GM12878 (cell line): ENCODE measurements at regions not wholly inside any gene's neighbourhood (a gene's known extent, or its start where the extent isn't known, plus 50 kb on each side); places are given as distances from the start of the nearest gene placed in this dataset.

Experiments used
- ATAC-seq: fragments of 200-7000 bp; cut with Tn5 transposase; 3 replicates; pipeline ENCODE4 v1.9.1; 2020; ENCODE audit warnings: mild to moderate bottlenecking, moderate library complexity
- BruUV-seq: library from RNA; stranded (reverse); fragments of 400-500 nt; replicated peaks from 2 replicates; lab custom pipeline; 2021; lab: Mats Ljungman, UMichigan
- CTCF ChIA-PET: fragments of 300-600 bp; sonication (Branson Sonifier 250); formaldehyde crosslinking; extraction: SDS; loops from one replicate; lab custom pipeline; 2021; ENCODE audit warnings: inconsistent platforms; lab: Yijun Ruan, JAX
- POLR2A ChIA-PET: fragments of 350-600 bp; formaldehyde crosslinking; extraction: SDS; loops from one replicate; lab custom pipeline; 2021; ENCODE audit warnings: inconsistent platforms; lab: Charles Lee
- RAD21 ChIA-PET: fragments of 300-600 bp; sonication (Branson Sonifier 250); formaldehyde crosslinking; loops from one replicate; lab custom pipeline; 2023; ENCODE audit warnings: antibody characterized with exemption; ENCODE audit not compliant: unreplicated experiment; lab: Charles Lee
- SMC1A ChIA-PET: fragments of 300-600 bp; sonication (Branson Sonifier 250); formaldehyde crosslinking; loops from one replicate; lab custom pipeline; 2023; ENCODE audit not compliant: unreplicated experiment, uncharacterized antibody; lab: Charles Lee
- DNase-seq: peaks from one replicate; pipeline ENCODE4 v3.0.0-alpha.2; 2011; ENCODE audit warnings: low read depth, low spot score
- FAIRE-seq: peaks from 3 replicates; lab custom pipeline; 2011; peaks lifted over from hg19 to GRCh38; lab: Jason Lieb, UNC
- H2AFZ ChIP-seq: 2 replicates; pipeline ENCODE4 v1.6.0; 2011; ENCODE audit warnings: low read depth, low read length, control low read depth; ENCODE audit not compliant: control insufficient read depth
- H3K27ac ChIP-seq: 2 replicates; pipeline ENCODE4 v1.5.1; 2011; ENCODE audit warnings: control low read depth; ENCODE audit not compliant: control insufficient read depth, insufficient read depth
- H3K27me3 ChIP-seq, 2 experiments: replicated peaks in 1 of 2; 2 replicates each; pipeline versions ENCODE4 v1.6.0 to v1.6.1; 2011; ENCODE audit warnings: low read length in 1 of 2; ENCODE audit not compliant: control insufficient read depth in 2 of 2, insufficient read depth in 2 of 2
- H3K36me3 ChIP-seq, 2 experiments: 2 replicates each; pipeline ENCODE4 v1.5.1; 2011; ENCODE audit warnings: low read length in 1 of 2; ENCODE audit not compliant: control insufficient read depth in 2 of 2, insufficient read depth in 2 of 2
- H3K4me1 ChIP-seq: 2 replicates; pipeline ENCODE4 v1.6.1; 2011; ENCODE audit warnings: mild to moderate bottlenecking, low read length, moderate library complexity, mixed read lengths; ENCODE audit not compliant: control insufficient read depth, insufficient read depth
- H3K4me2 ChIP-seq: 2 replicates; pipeline ENCODE4 v1.6.0; 2011; ENCODE audit warnings: control low read depth; ENCODE audit not compliant: control insufficient read depth, insufficient read depth
- H3K4me3 ChIP-seq: fragments of 200-600 bp; sonication (generic); 2 replicates; pipeline ENCODE4 v1.5.1; 2016
- H3K79me2 ChIP-seq: 2 replicates; pipeline ENCODE4 v1.6.0; 2011; ENCODE audit warnings: low read length; ENCODE audit not compliant: control insufficient read depth, insufficient read depth
- H3K9ac ChIP-seq: 2 replicates; pipeline ENCODE4 v1.8.0; 2011; ENCODE audit warnings: low read length, control low read depth, mixed read lengths; ENCODE audit not compliant: control insufficient read depth, insufficient read depth
- H3K9me3 ChIP-seq: replicated peaks from 3 replicates; pipeline ENCODE4 v1.5.1; 2011; ENCODE audit warnings: mild to moderate bottlenecking, low read length; ENCODE audit not compliant: control insufficient read depth, insufficient read depth
- H4K20me1 ChIP-seq: 2 replicates; pipeline ENCODE4 v1.6.0; 2011; ENCODE audit not compliant: control insufficient read depth, insufficient read depth
- BHLHE40 ChIP-seq, 2 experiments: fragments of 450-650 bp in 1 of 2; IDR thresholded peaks; 2 replicates each; pipeline ENCODE4 v1.6.1; 2011 to 2017; ENCODE audit warnings: low read depth in 2 of 2, borderline replicate concordance in 1 of 2, improper control_type of control experiment in 1 of 2, low read length in 1 of 2, mild to moderate bottlenecking in 1 of 2
- CREM ChIP-seq: IDR thresholded peaks from 2 replicates; pipeline ENCODE4 v1.6.1; 2014; ENCODE audit warnings: antibody characterized with exemption, low read depth
- EP300 ChIP-seq, 2 experiments: fragments of 150-350 bp in 1 of 2; IDR thresholded peaks; 2 replicates each; pipeline ENCODE4 v1.6.1; 2011 to 2012; ENCODE audit warnings: low read depth in 2 of 2, low read length in 2 of 2, borderline replicate concordance in 1 of 2, improper control_type of control experiment in 1 of 2, inconsistent platforms in 1 of 2; ENCODE audit not compliant: control insufficient read depth in 1 of 2
- EZH2 ChIP-seq: IDR thresholded peaks from 2 replicates; pipeline ENCODE4 v1.6.1; 2012; ENCODE audit warnings: low read depth, mild to moderate bottlenecking, control low read depth, inconsistent platforms, low read length, borderline replicate concordance; ENCODE audit not compliant: control insufficient read depth
- IKZF2 ChIP-seq, 2 experiments: fragments of 450-650 bp; IDR thresholded peaks; 2 replicates each; pipeline ENCODE4 v1.6.1; 2017; ENCODE audit warnings: mild to moderate bottlenecking in 2 of 2, moderate library complexity in 2 of 2
- NFYA ChIP-seq: IDR thresholded peaks from 2 replicates; pipeline ENCODE4 v1.6.1; 2011; ENCODE audit warnings: low read depth, mild to moderate bottlenecking, low read length, improper control_type of control experiment, borderline replicate concordance
- NR2F1 ChIP-seq: fragments of 450-650 bp; conservative IDR thresholded peaks from 2 replicates; pipeline ENCODE4 v1.6.1; 2017; ENCODE audit warnings: mild to moderate bottlenecking
- POLR2A ChIP-seq: IDR thresholded peaks from 2 replicates; pipeline ENCODE4 v1.6.1; 2011; ENCODE audit warnings: low read depth, mild to moderate bottlenecking, low read length
- TARDBP ChIP-seq: IDR thresholded peaks from 2 replicates; pipeline ENCODE4 v1.6.1; 2016; ENCODE audit warnings: borderline replicate concordance
- YY1 ChIP-seq: IDR thresholded peaks from 2 replicates; pipeline ENCODE4 v1.6.1; 2011; ENCODE audit warnings: low read depth, mild to moderate bottlenecking, low read length
- ZNF24 ChIP-seq: fragments of 450-650 bp; IDR thresholded peaks from 2 replicates; pipeline ENCODE4 v1.6.1; 2017; ENCODE audit warnings: antibody characterized with exemption, mild to moderate bottlenecking
- WGBS: methylation state at CpG from one replicate; pipeline ENCODE4 v1.1.6; 2016; ENCODE audit warnings: low lambda C conversion rate; ENCODE audit not compliant: insufficient replicate concordance, insufficient coverage; ENCODE audit errors: missing lambda C conversion rate; 5-methylcytosine and 5-hydroxymethylcytosine counted together
- in situ Hi-C: fragments of 300-500 bp; cut with MboI; formaldehyde crosslinking; loops from 9 replicates; pipeline ENCODE4 v1.14.3; 2018; ENCODE audit warnings: mixed read lengths
- intact Hi-C: fragments of 100-400 bp; cut with micrococcal nuclease; formaldehyde crosslinking; loops from one replicate; pipeline ENCODE4 v1.14.2; 2022; ENCODE audit not compliant: unreplicated experiment
- TF ChIP-seq, protein P1 (sequence below): IDR thresholded peaks from 2 replicates; pipeline ENCODE4 v1.6.1; 2012; ENCODE audit warnings: mild to moderate bottlenecking, low read depth, low read length
- TF ChIP-seq, protein P2 (sequence below): fragments of 450-650 bp; IDR thresholded peaks from 2 replicates; pipeline ENCODE4 v1.6.1; 2017; ENCODE audit warnings: mild to moderate bottlenecking, moderate library complexity

DNA sequence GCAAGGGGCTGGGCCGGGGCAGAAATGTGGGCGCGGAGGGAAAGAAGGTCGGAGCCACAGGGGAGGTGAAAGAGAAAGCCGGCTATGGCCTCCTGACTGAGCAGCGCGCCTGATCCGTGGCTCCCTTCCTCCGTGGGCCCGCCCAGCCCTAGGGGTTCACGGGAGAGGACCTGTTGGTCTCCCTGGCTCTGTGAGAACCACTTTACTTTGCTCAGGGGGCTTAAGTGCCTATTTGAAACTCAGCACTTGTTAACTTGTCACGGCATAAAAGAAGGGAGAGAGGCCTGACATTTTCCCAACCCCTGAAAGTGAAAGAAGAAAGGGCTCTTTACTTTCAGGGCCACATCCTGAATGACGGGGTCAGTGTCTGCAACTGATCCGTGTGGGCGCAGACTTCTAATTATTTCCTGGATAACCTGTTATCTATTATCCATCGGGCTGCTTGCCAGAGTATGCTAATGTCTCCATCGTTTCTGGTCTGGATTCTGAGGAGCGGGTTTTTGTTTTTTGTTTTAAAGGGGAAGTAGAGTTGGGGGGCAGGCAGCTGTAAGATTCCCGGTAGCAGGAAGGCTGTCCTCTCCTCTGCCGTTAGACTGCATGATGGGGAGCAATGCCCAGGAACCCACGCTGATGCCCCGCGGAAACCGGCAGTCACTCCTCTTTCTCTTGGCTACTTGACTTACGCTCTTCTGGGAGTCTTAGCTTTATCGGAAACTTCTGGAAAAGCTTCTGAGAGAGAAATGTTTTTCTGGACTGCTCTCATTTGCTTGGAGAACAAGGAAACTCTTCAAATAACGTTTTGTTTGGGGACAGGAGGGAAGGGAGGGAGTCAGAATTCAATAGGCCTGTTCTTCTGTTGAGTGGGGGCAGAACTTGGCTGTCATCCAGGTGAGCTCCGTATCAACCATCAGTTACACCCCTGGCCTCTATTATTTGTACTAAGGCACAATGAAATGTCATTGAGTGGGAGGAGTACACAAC lies 127.7 kb upstream of the MAX start:
- no TSS peak for BruUV-seq
- Histone ChIP-seq H3K4me2 (peak overlapping the region; percentile 51), H3K36me3 (no peaks in the 10 kb centered on the region; a peak in 1 of 4 replicates), H4K20me1 (no peaks in the 10 kb centered on the region), H2AFZ (peak overlapping the region; percentile 59), H3K79me2 (no peaks in the 10 kb centered on the region), H3K9ac (peak overlapping the region; percentile 62), H3K9me3 (no peaks in the 10 kb centered on the region; the same call in 2 of the 3 replicates), H3K4me3 (0 out of 2 replicates have a peak overlapping the region, but pooled peaks have one; percentile 26), H3K4me1 (peaks cover 41% of the 10 kb centered on the region), H3K27ac (peak overlapping the region; percentile 64), H3K27me3 (no peaks in the 10 kb centered on the region)
- ChIA-PET SMC1A (interaction anchor here (1.0 to 8.2 kb wide), 14 partner anchors 9 to 595 kb away, joined by 3 to 50 read pairs (median 6); no protein-coding TSS in a partner anchor), POLR2A (interaction anchor here (0.9 to 1.2 kb wide), 3 partner anchors 54 to 125 kb away, joined by 3 read pairs; no protein-coding TSS in a partner anchor), RAD21 (interaction anchor here (2.0 to 6.2 kb wide), 3 partner anchors 24 to 185 kb away, joined by 4 to 30 read pairs (median 7); no protein-coding TSS in a partner anchor), CTCF (interaction anchor here (0.9 to 14.4 kb wide), 8 partner anchors 10 to 594 kb away, joined by 3 to 136 read pairs (median 5); partner anchors contain the start of gene FUT8)
- in situ Hi-C loops (loop anchor here (10.0 kb wide), 1 partner anchor 595 kb away; no protein-coding TSS in a partner anchor), intact Hi-C loops (loop anchor here (2.0 to 10.0 kb wide), 3 partner anchors 57 to 375 kb away; no protein-coding TSS in a partner anchor)
- WGBS = 25% methylated on average over 28 of the region's 28 CpGs
- peak; percentile 60 for ATAC-seq
- no peak for DNase-seq
- no peak for FAIRE-seq
- TF ChIP-seq, protein P1, sequence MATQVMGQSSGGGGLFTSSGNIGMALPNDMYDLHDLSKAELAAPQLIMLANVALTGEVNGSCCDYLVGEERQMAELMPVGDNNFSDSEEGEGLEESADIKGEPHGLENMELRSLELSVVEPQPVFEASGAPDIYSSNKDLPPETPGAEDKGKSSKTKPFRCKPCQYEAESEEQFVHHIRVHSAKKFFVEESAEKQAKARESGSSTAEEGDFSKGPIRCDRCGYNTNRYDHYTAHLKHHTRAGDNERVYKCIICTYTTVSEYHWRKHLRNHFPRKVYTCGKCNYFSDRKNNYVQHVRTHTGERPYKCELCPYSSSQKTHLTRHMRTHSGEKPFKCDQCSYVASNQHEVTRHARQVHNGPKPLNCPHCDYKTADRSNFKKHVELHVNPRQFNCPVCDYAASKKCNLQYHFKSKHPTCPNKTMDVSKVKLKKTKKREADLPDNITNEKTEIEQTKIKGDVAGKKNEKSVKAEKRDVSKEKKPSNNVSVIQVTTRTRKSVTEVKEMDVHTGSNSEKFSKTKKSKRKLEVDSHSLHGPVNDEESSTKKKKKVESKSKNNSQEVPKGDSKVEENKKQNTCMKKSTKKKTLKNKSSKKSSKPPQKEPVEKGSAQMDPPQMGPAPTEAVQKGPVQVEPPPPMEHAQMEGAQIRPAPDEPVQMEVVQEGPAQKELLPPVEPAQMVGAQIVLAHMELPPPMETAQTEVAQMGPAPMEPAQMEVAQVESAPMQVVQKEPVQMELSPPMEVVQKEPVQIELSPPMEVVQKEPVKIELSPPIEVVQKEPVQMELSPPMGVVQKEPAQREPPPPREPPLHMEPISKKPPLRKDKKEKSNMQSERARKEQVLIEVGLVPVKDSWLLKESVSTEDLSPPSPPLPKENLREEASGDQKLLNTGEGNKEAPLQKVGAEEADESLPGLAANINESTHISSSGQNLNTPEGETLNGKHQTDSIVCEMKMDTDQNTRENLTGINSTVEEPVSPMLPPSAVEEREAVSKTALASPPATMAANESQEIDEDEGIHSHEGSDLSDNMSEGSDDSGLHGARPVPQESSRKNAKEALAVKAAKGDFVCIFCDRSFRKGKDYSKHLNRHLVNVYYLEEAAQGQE = no peak
- TF ChIP-seq YY1 = no peak
- no peak for TF ChIP-seq ZNF24
- no peak for TF ChIP-seq EP300 (IDR thresholded peaks at IDR 0.05; ENCODE audit: borderline replicate concordance in 1 of 2, control insufficient read depth in 1 of 2, low read depth in 2 of 2, low read length in 2 of 2)
- peak in 1 of 2 experiments; percentile 45; a peak in 2 of 4 replicates for TF ChIP-seq IKZF2 (IDR thresholded peaks at IDR 0.05)
- no peak for TF ChIP-seq BHLHE40 (IDR thresholded peaks at IDR 0.05; ENCODE audit: borderline replicate concordance in 1 of 2, low read depth in 2 of 2, low read length in 1 of 2)
- TF ChIP-seq NR2F1 = no peak
- no peak for TF ChIP-seq NFYA
- TF ChIP-seq, protein P2, sequence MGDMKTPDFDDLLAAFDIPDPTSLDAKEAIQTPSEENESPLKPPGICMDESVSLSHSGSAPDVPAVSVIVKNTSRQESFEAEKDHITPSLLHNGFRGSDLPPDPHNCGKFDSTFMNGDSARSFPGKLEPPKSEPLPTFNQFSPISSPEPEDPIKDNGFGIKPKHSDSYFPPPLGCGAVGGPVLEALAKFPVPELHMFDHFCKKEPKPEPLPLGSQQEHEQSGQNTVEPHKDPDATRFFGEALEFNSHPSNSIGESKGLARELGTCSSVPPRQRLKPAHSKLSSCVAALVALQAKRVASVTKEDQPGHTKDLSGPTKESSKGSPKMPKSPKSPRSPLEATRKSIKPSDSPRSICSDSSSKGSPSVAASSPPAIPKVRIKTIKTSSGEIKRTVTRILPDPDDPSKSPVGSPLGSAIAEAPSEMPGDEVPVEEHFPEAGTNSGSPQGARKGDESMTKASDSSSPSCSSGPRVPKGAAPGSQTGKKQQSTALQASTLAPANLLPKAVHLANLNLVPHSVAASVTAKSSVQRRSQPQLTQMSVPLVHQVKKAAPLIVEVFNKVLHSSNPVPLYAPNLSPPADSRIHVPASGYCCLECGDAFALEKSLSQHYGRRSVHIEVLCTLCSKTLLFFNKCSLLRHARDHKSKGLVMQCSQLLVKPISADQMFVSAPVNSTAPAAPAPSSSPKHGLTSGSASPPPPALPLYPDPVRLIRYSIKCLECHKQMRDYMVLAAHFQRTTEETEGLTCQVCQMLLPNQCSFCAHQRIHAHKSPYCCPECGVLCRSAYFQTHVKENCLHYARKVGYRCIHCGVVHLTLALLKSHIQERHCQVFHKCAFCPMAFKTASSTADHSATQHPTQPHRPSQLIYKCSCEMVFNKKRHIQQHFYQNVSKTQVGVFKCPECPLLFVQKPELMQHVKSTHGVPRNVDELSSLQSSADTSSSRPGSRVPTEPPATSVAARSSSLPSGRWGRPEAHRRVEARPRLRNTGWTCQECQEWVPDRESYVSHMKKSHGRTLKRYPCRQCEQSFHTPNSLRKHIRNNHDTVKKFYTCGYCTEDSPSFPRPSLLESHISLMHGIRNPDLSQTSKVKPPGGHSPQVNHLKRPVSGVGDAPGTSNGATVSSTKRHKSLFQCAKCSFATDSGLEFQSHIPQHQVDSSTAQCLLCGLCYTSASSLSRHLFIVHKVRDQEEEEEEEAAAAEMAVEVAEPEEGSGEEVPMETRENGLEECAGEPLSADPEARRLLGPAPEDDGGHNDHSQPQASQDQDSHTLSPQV = no peak
- no peak for TF ChIP-seq CREM
- TF ChIP-seq TARDBP = no peak
- no peak for TF ChIP-seq EZH2
- TF ChIP-seq POLR2A = no peak
